MV-4-11 (cell line): ENCODE measurements at regions not wholly inside any gene's neighbourhood (a gene's known extent, or its start where the extent isn't known, plus 50 kb on each side); places are given as distances from the start of the nearest gene placed in this dataset.
A peak's percentile ranks its signal among the peaks of the same experiment; 100 is the strongest.
"Not testable (repeated sequence)": the region's sequence is repeated elsewhere in the genome, so short reads cannot be mapped to it uniquely, and the experiment has no call there.

ENCODE experiments used
- DNase-seq: peaks from one replicate; lab custom pipeline; 2025; lab: John Stamatoyannopoulos, UW

DNA sequence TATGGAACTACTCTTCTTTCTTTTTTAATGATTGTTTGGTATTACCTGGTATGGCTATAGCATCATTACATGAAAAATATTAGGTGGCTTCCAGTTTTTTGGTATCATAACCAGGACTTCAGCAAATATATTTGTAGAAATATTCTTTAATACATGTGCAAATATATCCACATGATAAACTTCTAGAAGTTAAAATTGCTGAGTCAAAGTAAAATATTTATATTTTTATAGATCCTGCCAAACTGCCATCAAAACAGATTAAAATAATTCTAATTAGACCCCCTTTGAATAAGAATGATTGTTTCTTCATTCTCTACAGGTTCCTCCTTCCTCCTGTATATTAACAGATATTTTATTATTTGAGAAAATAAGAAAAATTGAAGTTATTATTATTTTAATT is 708.5 kb upstream of the INTU start:
- DNase-seq = no peak

DNA sequence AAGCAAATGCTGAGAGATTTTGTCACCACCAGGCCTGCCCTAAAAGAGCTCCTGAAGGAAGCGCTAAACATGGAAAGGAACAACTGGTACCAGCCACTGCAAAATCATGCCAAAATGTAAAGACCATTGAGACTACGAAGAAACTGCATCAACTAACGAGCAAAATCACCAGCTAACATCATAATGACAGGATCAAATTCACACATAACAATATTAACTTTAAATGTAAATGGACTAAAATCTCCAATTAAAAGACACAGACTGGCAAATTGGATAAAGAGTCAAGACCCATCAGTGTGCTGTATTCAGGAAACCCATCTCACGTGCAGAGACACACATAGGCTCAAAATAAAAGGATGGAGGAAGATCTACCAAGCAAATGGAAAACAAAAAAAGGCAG is 702.7 kb upstream of the INTU start:
- not testable (repeated sequence) for DNase-seq

- no peak for DNase-seq
Observed at GRCh38 chr4:126935801-126936200, 697.0 kb upstream of the INTU start.

DNA sequence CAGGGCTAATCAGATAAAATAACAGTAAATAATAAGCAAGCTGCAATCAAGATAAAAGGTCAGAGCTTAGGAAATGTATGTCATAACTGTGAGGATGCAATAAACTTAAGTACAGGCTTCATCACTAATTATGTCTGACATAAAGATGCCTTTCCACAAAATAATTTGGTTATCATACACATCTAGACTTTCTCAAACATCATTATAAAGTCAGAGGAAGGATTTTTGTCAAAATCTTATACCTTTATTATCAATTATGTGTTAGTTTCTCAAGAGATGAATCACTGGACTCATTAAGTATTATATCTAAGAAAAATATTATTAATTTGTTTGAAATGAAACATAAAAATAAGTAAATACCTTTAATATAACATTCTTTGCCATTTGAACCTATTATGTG is 695.4 kb upstream of the INTU start:
- DNase-seq = no peak

DNA sequence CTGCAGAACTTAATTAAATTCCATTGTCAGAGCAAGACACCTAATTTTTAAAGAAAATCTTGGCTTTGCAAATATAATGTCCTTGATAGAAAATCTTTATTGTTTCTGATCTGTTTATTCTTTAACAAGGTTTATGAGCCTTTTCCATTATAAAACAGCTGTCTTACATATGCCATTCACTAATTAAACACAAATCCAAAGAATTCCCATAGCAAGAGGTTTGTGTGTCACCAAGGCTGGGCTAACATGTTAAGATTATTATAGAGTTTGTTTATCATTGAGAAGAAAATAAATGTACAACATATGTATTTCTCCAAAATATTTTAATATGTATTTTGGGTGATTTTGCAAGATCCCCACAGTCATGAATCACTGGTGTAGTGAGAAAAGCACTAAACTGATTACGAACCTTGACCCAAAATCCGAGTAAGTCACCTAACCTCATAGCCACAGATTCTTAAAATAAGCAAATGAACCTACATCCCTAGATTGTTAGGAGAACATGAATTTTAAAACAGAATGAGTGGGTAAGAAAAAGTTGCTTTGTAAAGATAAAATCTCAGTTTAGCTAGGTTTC is 694.8 kb upstream of the INTU start:
- DNase-seq = no peak

DNA sequence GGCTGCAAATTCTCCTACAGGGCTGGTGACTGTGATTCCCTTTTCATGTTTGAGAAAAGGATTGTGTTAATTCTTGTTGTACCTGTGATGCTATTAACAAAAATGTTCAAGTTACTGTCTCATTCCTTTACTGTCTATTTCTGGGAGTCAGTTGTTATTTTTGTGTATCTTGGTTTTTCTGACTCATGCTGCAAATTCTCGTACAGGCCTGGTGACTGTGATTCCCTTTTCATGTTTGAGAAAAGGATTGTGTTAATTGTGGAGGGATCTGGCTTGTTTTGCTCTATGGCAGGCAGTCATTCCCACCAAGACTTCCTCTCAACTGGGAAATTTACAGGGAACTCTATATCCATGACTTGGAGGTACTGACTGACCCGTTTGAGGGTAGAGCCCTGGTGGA is 693.4 kb upstream of the INTU start:
- DNase-seq = no peak

- no peak for DNase-seq
Observed at GRCh38 chr4:126947536-126947935, 685.2 kb upstream of the INTU start.

GRCh38 chr4:126954537-126955291 is 678.0 kb upstream of the INTU start:
- DNase-seq = no peak

DNA sequence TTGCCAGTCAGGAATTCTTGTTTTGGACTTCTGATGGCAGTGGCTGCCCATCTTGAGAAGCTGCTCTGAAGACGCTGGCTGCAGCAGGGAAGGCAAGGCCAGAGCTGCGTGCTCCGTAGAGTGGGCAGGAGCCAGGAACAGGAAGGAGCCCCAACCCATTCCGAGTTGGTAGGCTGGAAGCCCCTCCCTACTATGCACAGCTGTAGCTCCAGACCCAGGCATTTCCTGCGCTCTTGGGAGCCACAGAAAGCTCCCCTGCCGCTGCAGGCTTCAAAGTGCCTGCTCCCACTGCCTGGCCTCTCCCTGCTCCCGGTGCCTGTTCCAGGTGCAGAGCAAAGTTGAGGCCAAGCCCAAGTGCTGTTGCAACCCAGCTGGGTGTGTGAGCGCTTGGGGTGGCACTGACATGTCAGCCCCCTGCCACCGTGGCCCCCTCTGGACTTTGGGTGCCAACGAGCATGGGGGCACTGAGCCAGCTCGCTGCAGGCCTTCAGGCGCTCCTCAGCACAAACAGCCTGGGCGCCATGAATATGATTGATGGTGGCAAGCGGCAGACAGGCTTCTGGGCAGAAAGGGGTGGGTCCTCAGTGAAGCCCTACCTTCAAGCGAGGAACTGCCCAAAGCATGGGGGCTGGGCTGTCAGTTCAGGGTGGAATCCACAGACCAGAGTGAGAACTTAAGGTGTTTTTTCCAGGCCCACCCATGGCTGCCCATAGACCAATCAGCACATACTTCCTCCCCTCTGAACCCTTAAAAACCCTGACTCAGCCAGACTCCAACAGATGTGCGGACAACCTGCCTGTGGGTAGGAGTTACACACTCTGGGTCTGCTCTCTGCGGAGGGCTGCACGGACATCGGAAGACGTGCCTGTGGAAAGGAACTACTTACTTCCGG is 677.2 kb upstream of the INTU start:
- no peak for DNase-seq

GRCh38 chr4:126956184-126956897 is 676.4 kb upstream of the INTU start:
- no peak for DNase-seq

DNA sequence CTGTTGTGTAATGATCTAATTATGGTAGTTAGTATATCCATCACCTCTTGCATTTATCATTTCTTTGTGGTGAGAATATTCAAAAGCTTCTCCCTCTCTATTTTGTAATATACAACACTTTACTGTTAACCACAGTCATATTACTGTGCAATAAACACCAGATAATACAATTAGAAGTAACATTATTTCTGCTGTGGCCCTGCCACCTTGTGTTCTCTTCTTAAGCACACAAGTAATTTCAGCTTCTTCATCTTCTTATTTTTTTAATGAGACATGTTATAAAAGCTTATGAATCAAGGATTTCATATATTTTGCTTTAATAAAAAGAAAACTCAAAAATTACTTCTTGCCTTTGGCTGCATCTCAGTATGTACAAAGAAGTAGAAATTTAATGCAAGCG is 675.2 kb upstream of the INTU start:
- DNase-seq = no peak

- DNase-seq = no peak
Observed at GRCh38 chr4:126957987-126958386, 674.8 kb upstream of the INTU start.

DNA sequence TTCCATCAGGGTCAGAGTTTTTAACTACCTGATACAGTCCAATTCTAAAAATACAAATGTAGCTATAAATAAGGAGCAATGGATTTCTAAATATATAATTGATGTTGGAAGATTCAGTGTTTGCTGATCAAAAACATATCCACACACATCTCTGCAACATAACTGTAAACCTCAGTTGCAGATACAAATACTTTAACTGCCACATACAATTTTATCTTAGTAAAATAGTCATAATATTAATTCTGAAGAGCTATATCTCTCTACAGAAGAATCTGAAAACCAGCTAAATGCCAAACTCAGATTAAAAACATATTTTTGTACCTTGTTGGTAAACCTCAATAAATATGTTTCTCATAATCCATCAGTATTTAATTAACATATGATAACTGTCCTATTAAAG is 674.3 kb upstream of the INTU start:
- no peak for DNase-seq

- DNase-seq = no peak
Observed at GRCh38 chr4:126959056-126959745, 673.6 kb upstream of the INTU start.

- no peak for DNase-seq
Observed at GRCh38 chr4:126960760-126961159, 672.0 kb upstream of the INTU start.

- DNase-seq = no peak
Observed at GRCh38 chr4:126961661-126962060, 671.1 kb upstream of the INTU start.

DNA sequence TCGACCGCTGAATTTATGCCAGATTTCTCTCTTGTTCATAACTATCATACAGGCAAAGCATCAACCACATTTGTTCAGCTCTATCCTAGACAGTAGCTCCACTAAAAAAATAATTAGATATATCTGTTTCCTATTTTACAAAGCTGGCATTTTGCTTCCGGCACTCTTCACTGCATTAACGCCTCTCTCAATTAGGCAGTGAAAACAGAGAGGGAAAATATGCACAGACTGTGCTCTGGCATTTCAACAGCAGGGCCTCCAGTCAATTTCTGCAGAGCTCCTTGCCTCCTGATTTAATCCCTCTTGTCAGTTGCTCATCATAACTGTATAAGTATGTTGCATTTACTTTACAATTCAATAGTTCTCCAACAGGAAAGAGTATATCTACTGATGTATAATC is 666.9 kb upstream of the INTU start:
- no peak for DNase-seq

GRCh38 chr4:126969360-126970235 is 663.2 kb upstream of the INTU start:
- DNase-seq = no peak

DNA sequence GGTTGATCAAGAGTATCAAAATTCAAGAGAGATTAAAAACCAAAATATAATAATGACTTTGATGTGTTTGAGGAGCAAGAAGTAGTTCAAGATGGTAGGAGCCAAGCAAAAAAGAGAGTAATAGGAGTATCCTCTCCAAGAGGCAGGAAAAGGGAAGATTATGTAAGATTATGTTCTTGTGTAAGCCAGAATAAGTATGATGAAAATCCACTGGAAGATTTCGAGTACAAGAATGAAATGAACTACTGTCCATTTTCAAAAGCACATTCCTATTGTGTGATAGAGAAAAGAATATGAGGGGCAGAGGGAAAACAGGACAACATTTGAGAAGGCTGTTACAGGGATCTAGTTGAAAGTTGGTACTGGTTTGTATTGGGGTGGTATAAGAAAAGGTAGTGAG is 659.6 kb upstream of the INTU start:
- peak; percentile 41 for DNase-seq

- no peak for DNase-seq
Observed at GRCh38 chr4:126976850-126977632, 655.7 kb upstream of the INTU start.
